Retinal pigment epithelial cell (primary cell): ENCODE measurements at regions not wholly inside any gene's neighbourhood (a gene's known extent, or its start where the extent isn't known, plus 50 kb on each side); places are given as distances from the start of the nearest gene placed in this dataset.

ENCODE experiments used
- DNase-seq: peaks from one replicate; pipeline ENCODE4 v3.0.0-alpha.2; 2010; ENCODE audit warnings: low read depth
- H3K4me3 ChIP-seq: 2 replicates; pipeline ENCODE4 v1.5.1; 2011; ENCODE audit warnings: mild to moderate bottlenecking, low read length, control low read depth, moderate library complexity
- TF ChIP-seq, protein P1 (sequence below): conservative IDR thresholded peaks from 2 replicates; pipeline ENCODE4 v1.5.1; 2011; ENCODE audit warnings: low read depth, low read length, control low read depth, inconsistent platforms

DNA sequence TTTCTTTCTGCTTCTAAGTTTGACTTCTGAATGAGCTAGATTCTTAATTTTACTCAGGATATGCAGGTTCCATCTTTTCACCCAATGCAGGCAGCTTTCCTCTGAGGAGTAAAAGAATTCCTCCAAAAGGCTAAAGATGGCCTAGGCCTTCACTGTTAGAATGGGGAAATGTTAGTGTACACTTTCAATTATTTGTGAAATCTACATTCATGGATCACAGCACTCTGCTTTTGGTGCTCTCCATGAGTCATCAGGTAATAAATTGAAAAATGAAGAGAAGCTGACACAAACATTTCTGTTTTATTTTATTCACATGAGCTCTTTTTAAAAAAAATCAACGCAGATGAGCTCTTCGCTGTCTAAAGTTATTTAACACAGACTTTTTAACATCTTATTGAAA lies 502.5 kb upstream of the GOLIM4 start:
- no peak overlapping the region for H3K4me3 ChIP-seq
- TF ChIP-seq, protein P1, sequence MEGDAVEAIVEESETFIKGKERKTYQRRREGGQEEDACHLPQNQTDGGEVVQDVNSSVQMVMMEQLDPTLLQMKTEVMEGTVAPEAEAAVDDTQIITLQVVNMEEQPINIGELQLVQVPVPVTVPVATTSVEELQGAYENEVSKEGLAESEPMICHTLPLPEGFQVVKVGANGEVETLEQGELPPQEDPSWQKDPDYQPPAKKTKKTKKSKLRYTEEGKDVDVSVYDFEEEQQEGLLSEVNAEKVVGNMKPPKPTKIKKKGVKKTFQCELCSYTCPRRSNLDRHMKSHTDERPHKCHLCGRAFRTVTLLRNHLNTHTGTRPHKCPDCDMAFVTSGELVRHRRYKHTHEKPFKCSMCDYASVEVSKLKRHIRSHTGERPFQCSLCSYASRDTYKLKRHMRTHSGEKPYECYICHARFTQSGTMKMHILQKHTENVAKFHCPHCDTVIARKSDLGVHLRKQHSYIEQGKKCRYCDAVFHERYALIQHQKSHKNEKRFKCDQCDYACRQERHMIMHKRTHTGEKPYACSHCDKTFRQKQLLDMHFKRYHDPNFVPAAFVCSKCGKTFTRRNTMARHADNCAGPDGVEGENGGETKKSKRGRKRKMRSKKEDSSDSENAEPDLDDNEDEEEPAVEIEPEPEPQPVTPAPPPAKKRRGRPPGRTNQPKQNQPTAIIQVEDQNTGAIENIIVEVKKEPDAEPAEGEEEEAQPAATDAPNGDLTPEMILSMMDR, result no peak
- no peak for DNase-seq

DNA sequence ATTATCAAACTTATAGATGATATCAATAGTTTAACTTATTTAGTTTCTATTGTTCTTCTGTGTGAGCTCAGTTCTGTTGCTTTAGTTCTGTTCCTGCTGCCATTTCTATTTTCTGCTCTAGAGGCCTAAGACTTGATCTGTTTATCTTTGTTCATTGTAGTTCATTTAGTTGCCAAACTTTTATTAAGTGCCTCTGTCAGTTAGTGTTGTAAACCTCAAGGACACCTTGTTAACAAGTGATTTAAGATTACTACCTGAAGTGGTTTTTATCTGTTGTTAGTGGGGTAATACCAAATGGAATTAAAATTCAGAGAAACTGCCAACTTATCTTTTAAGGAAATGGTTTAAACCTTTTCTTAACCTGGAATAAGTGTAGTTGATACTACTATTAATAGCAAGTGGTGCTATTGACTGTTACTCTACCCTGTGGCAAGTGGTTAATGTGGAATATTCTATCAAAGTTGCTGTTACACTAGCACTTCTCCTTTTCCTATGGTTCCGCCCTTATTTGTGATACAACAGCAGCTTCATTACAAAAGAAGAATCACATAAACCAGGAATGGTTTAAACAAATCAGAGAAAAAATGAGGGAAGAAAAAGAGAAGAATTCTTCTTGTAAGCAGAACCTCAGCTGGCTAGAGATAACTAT lies 500.6 kb upstream of the GOLIM4 start:
- TF ChIP-seq, protein P1, result no peak
- H3K4me3 ChIP-seq, result no peak overlapping the region
- no peak for DNase-seq

DNA sequence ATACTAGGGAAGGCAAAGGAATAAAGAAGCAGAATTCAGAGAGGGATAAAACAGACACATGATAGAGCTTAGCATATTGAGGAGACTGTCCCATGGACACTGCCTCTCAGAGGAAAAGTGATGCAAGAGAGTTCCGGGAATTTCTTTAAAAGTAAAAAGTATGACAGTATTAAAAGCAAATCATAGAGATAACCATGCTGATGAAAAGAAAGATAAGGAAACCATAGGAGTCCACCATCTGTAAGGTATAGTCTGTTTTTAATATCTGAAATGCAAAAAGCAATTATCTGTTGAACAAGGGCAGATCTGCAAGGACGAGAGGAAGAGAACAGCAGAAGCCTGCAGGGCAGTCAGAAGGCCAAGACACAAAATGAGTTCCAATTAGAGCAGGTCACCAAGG lies 495.9 kb upstream of the GOLIM4 start:
- no peak for DNase-seq
- no peak overlapping the region for H3K4me3 ChIP-seq
- TF ChIP-seq, protein P1, result no peak

DNA sequence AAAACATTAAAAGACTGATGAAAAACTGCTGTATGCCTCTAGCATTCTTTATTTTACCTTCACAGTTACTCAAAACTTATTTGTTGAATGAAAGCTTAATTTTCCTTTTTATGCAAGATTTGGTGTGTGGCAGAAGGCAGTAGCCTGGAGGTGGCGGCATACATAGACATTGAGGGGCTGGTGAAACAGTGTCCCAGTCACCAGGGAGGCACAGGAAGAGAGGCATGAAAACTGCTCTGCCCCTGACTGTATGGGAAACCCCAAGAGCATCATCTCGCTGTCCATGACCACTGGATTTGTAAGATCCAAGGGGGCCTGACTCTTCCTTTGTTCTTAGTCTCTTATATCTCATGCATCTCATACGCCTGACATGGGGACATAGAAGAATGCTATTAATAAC lies 493.7 kb upstream of the GOLIM4 start:
- TF ChIP-seq, protein P1, result no peak
- DNase-seq, result no peak
- H3K4me3 ChIP-seq, result no peak overlapping the region

DNA sequence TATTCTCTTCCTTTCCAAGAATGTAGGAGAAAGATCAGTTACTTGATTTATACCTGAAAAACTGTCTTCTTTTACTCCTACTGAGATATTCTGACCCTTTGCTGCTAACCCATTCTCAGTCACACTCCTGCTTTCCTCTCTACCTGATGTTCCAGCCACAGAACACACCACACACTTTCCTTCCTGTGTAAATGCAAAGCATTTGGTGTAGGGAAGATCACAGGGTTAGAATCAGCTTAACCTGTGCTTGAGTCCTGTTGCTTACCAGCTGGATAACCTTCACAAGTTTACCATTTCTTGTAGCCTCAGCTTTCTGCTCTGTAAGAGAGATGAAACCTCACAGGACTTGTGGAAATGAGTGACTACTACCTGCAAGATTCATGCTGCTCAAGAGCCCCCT lies 489.8 kb upstream of the GOLIM4 start:
- no peak for DNase-seq
- TF ChIP-seq, protein P1, result no peak
- no peak overlapping the region for H3K4me3 ChIP-seq

DNA sequence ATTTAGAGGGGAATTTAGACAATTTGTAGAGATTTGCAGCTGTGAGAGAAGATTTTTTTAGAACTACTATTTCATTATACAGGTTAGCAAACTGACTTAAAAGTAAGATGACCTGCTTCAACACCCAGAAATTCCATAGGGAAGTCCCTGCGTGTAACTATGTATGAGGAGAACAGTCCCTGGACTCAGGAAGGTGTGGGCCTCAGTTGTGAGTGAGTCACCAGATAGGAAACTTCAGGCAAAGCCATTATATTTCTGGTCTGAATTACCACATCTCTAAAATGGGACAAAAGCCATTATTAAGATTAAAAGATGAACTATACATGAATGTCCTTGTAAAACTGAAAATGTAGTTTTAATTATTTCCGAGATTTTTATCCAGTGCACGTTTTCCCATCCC lies 488.3 kb upstream of the GOLIM4 start:
- TF ChIP-seq, protein P1, result no peak
- DNase-seq, result no peak
- H3K4me3 ChIP-seq, result no peak overlapping the region

DNA sequence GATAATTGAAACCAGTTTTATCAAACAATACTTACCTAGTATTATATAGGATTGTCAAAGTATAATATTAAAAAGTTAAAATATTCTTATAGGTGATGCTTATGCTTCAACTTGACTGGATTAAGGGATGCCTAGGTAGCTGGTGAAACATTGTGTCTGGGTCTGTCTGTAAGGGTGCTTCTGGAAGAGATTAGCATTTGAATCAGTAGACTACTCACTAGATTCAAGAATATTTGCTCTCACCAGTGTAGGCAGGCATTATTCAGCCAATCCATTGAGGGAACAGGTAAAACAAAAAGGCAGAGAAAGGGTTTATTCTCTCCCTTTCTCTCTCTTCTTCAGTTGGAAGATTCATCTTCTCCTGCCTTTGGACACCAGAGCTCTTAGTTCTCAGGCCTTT lies 486.8 kb upstream of the GOLIM4 start:
- DNase-seq, result no peak
- H3K4me3 ChIP-seq, result no peak overlapping the region
- TF ChIP-seq, protein P1, result no peak
